ENCODE measurements at regions not wholly inside any gene's neighbourhood (a gene's known extent, or its start where the extent isn't known, plus 50 kb on each side); places are given as distances from the start of the nearest gene placed in this dataset.

- Histone ChIP-seq H3K36me3 (ENCODE audit: control insufficient read depth, insufficient read depth, low read length) (no peaks in the 10 kb centered on the region), H3K4me3 (ENCODE audit: low read depth, low read length) (no peak overlapping the region), H3K27me3 (ENCODE audit: control insufficient read depth, insufficient read depth, low read length) (no peaks in the 10 kb centered on the region)
- POLR2A ChIA-PET = no interaction called here
- no peak for TF ChIP-seq CTCF (IDR thresholded peaks at IDR 0.05; ENCODE audit: insufficient read depth, low read depth, low read length)
- DNase-seq (ENCODE audit: low read depth) = no peak
- CTCF ChIA-PET = interaction anchor here (1.0 to 1.4 kb wide), 2 partner anchors 81 to 346 kb away, joined by 3 read pairs; no protein-coding TSS in a partner anchor
These were observed 203.9 kb downstream of the MTX2 start for GRCh38 chr2:176473177-176473576.

- no peak for TF ChIP-seq CTCF (IDR thresholded peaks at IDR 0.05; ENCODE audit: insufficient read depth, low read depth, low read length)
- no peak for DNase-seq (ENCODE audit: low read depth)
- no peaks in the 10 kb centered on the region for H3K27me3 ChIP-seq (ENCODE audit: control insufficient read depth, insufficient read depth, low read length)
- H3K4me3 ChIP-seq (ENCODE audit: low read depth, low read length) = no peak overlapping the region
- no peaks in the 10 kb centered on the region for H3K36me3 ChIP-seq (ENCODE audit: control insufficient read depth, insufficient read depth, low read length)
- ChIA-PET POLR2A (no interaction called here), CTCF (interaction anchor here (0.8 to 1.4 kb wide), 3 partner anchors 80 to 347 kb away, joined by 3 read pairs; no protein-coding TSS in a partner anchor)
These were observed 204.6 kb downstream of the MTX2 start for GRCh38 chr2:176473851-176474250.

GRCh38 chr2:176477336-176477735, 208.1 kb downstream of the MTX2 start:
- ChIA-PET POLR2A (no interaction called here), CTCF (interaction anchor here (1.1 to 1.4 kb wide), 3 partner anchors 10 to 336 kb away, joined by 3 to 5 read pairs (median 4); no protein-coding TSS in a partner anchor)
- no peaks in the 10 kb centered on the region for H3K36me3 ChIP-seq (ENCODE audit: control insufficient read depth, insufficient read depth, low read length)
- no peak overlapping the region for H3K4me3 ChIP-seq (ENCODE audit: low read depth, low read length)
- H3K27me3 ChIP-seq (ENCODE audit: control insufficient read depth, insufficient read depth, low read length) = no peaks in the 10 kb centered on the region
- no peak for DNase-seq (ENCODE audit: low read depth)
- TF ChIP-seq CTCF (IDR thresholded peaks at IDR 0.05; ENCODE audit: insufficient read depth, low read depth, low read length) = no peak

- Histone ChIP-seq H3K36me3 (ENCODE audit: control insufficient read depth, insufficient read depth, low read length) (no peaks in the 10 kb centered on the region), H3K4me3 (ENCODE audit: low read depth, low read length) (no peak overlapping the region), H3K27me3 (ENCODE audit: control insufficient read depth, insufficient read depth, low read length) (peaks cover 3% of the 10 kb centered on the region)
- no peak for TF ChIP-seq CTCF (IDR thresholded peaks at IDR 0.05; ENCODE audit: insufficient read depth, low read depth, low read length)
- POLR2A ChIA-PET = interaction anchor here (0.7 kb wide), 1 partner anchor 1449 kb away, joined by 9 read pairs; no protein-coding TSS in a partner anchor
- CTCF ChIA-PET = interaction anchor here (1.4 to 2.1 kb wide), 3 partner anchors 24 to 340 kb away, joined by 4 to 9 read pairs (median 9); no protein-coding TSS in a partner anchor
- DNase-seq (ENCODE audit: low read depth) = no peak
These were observed 210.7 kb downstream of the MTX2 start for GRCh38 chr2:176479961-176480360.

GRCh38 chr2:176482107-176482506, 212.9 kb downstream of the MTX2 start:
- Histone ChIP-seq H3K27me3 (ENCODE audit: control insufficient read depth, insufficient read depth, low read length) (peaks cover 3% of the 10 kb centered on the region), H3K4me3 (ENCODE audit: low read depth, low read length) (no peak overlapping the region), H3K36me3 (ENCODE audit: control insufficient read depth, insufficient read depth, low read length) (no peaks in the 10 kb centered on the region)
- POLR2A ChIA-PET = no interaction called here
- no peak for TF ChIP-seq CTCF (IDR thresholded peaks at IDR 0.05; ENCODE audit: insufficient read depth, low read depth, low read length)
- CTCF ChIA-PET = interaction anchor here (0.6 to 1.2 kb wide), 2 partner anchors 27 to 37 kb away, joined by 3 to 4 read pairs; no protein-coding TSS in a partner anchor
- DNase-seq (ENCODE audit: low read depth) = no peak
